ENCODE measurements at regions not wholly inside any gene's neighbourhood (a gene's known extent, or its start where the extent isn't known, plus 50 kb on each side); places are given as distances from the start of the nearest gene placed in this dataset.

- DNase-seq (ENCODE audit: low read depth in 4 of 4, low spot score in 3 of 4), result no peak
Observed at GRCh38 chr1:102084771-102085535, 88.2 kb upstream of the OLFM3 start.

GRCh38 chr1:102083192-102083591, 86.5 kb upstream of the OLFM3 start:
- DNase-seq (ENCODE audit: low read depth in 4 of 4, low spot score in 3 of 4), result no peak

GRCh38 chr1:102074874-102075273, 78.1 kb upstream of the OLFM3 start:
- DNase-seq (ENCODE audit: low read depth in 4 of 4, low spot score in 3 of 4), result no peak

GRCh38 chr1:102071451-102071850, 74.7 kb upstream of the OLFM3 start:
- no peak for DNase-seq (ENCODE audit: low read depth in 4 of 4, low spot score in 3 of 4)

GRCh38 chr1:102050556-102050955, 53.8 kb upstream of the OLFM3 start:
- no peak for DNase-seq (ENCODE audit: low read depth in 4 of 4, low spot score in 3 of 4)

- DNase-seq (ENCODE audit: low read depth in 4 of 4, low spot score in 3 of 4), result no peak
Observed at GRCh38 chr1:102047724-102048123, 51.0 kb upstream of the OLFM3 start.
